ENCODE measurements at regions not wholly inside any gene's neighbourhood (a gene's known extent, or its start where the extent isn't known, plus 50 kb on each side); places are given as distances from the start of the nearest gene placed in this dataset.

DNA sequence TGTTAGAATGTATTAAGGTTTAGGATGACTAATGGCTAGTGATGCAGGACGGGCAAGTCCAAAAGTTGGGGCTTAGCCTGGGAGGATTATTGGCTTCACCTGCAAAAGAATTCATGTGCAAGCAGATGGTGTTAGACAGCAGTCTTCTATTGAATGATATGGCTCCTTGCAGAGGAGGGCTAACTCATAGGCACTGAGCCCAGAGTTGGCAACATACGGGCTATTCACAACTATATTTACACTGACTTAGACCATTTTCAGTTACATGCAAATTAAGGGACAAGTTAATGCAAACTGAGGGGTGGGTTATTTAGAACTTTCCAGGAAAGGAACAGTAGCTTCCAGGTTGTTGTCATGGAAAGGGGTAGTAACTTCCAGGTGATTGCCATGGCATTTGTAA, 1017.1 kb upstream of the EEF2KMT start:
- H2AFZ ChIP-seq (ENCODE audit: low read depth, low read length), result no peak overlapping the region
- no peaks in the 10 kb centered on the region for H4K20me1 ChIP-seq (ENCODE audit: insufficient read depth, low read length)
- H3K4me3 ChIP-seq (ENCODE audit: low read length), result no peak overlapping the region
- H3K36me3 ChIP-seq (replicated peaks; ENCODE audit: low read depth, low read length), result no peaks in the 10 kb centered on the region
- no peak for TF ChIP-seq EZH2phosphoT487 (IDR thresholded peaks at IDR 0.05; ENCODE audit: low read depth)
- H3K9ac ChIP-seq (ENCODE audit: low read length), result no peak overlapping the region
- no peaks in the 10 kb centered on the region for H3K9me3 ChIP-seq (ENCODE audit: insufficient read depth, low read length)
- no peaks in the 10 kb centered on the region for H3K4me1 ChIP-seq (ENCODE audit: low read length)
- no peaks in the 10 kb centered on the region for H3K79me2 ChIP-seq (ENCODE audit: low read length)
- H3K27ac ChIP-seq (ENCODE audit: low read length), result no peak overlapping the region
- H3K27me3 ChIP-seq (ENCODE audit: low read depth, low read length), result no peaks in the 10 kb centered on the region
- H3K4me2 ChIP-seq (ENCODE audit: low read length), result no peak overlapping the region

DNA sequence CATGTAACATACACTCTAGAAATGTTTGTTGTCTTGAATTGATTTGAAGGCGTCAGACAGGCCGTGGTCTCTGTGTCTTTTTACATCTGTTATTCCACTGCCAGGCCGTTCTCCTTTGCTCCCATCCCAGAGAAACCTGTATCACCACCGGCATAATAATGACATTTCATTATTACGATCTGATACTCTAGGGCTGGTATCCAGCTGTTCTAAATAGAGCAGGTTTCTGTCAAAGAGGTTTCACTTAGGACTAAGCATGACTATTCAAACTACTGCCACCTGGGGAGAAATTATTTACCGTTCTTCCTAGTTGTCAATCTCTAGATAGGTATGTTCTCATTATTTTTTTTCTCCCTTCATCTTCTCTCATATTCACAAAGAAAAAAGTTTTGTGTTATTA, 1016.2 kb upstream of the EEF2KMT start:
- Histone ChIP-seq H3K4me2 (ENCODE audit: low read length) (no peak overlapping the region), H3K27ac (ENCODE audit: low read length) (no peak overlapping the region), H3K4me3 (ENCODE audit: low read length) (no peak overlapping the region), H3K9ac (ENCODE audit: low read length) (no peak overlapping the region), H3K9me3 (ENCODE audit: insufficient read depth, low read length) (no peaks in the 10 kb centered on the region), H3K27me3 (ENCODE audit: low read depth, low read length) (no peaks in the 10 kb centered on the region), H4K20me1 (ENCODE audit: insufficient read depth, low read length) (no peaks in the 10 kb centered on the region), H3K79me2 (ENCODE audit: low read length) (no peaks in the 10 kb centered on the region), H3K36me3 (replicated peaks; ENCODE audit: low read depth, low read length) (no peaks in the 10 kb centered on the region), H2AFZ (ENCODE audit: low read depth, low read length) (no peak overlapping the region), H3K4me1 (ENCODE audit: low read length) (no peaks in the 10 kb centered on the region)
- TF ChIP-seq EZH2phosphoT487 (IDR thresholded peaks at IDR 0.05; ENCODE audit: low read depth), result no peak
- TF ChIP-seq, protein P1, sequence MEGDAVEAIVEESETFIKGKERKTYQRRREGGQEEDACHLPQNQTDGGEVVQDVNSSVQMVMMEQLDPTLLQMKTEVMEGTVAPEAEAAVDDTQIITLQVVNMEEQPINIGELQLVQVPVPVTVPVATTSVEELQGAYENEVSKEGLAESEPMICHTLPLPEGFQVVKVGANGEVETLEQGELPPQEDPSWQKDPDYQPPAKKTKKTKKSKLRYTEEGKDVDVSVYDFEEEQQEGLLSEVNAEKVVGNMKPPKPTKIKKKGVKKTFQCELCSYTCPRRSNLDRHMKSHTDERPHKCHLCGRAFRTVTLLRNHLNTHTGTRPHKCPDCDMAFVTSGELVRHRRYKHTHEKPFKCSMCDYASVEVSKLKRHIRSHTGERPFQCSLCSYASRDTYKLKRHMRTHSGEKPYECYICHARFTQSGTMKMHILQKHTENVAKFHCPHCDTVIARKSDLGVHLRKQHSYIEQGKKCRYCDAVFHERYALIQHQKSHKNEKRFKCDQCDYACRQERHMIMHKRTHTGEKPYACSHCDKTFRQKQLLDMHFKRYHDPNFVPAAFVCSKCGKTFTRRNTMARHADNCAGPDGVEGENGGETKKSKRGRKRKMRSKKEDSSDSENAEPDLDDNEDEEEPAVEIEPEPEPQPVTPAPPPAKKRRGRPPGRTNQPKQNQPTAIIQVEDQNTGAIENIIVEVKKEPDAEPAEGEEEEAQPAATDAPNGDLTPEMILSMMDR (IDR thresholded peaks at IDR 0.05; ENCODE audit: low read depth, low read length), result no peak

DNA sequence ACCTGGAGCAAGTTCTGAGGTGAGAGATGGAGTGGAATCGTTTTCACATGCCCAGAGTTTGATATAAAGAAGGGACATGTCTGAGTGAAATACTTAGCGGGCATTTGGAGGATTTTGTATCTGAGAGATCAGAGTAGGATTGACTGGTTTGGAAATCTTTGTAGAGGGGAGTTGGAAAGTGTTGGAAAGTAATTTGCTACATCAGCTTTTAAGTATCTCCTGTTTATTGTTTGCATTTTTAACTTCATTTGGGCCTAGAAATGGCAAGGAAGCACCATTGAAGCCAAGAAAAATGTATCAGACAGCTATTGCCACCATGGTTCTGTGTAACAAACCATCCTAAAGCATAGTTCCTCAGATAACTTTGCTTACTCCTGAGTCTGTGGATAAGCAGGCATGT, 1015.1 kb upstream of the EEF2KMT start:
- H3K9me3 ChIP-seq (ENCODE audit: insufficient read depth, low read length), result no peaks in the 10 kb centered on the region
- H3K4me3 ChIP-seq (ENCODE audit: low read length), result no peak overlapping the region
- no peaks in the 10 kb centered on the region for H4K20me1 ChIP-seq (ENCODE audit: insufficient read depth, low read length)
- H3K27me3 ChIP-seq (ENCODE audit: low read depth, low read length), result no peaks in the 10 kb centered on the region
- no peaks in the 10 kb centered on the region for H3K36me3 ChIP-seq (replicated peaks; ENCODE audit: low read depth, low read length)
- H3K79me2 ChIP-seq (ENCODE audit: low read length), result no peaks in the 10 kb centered on the region
- H3K9ac ChIP-seq (ENCODE audit: low read length), result no peak overlapping the region
- no peak overlapping the region for H3K27ac ChIP-seq (ENCODE audit: low read length)
- TF ChIP-seq, protein P1 (IDR thresholded peaks at IDR 0.05; ENCODE audit: low read depth, low read length), result no peak
- TF ChIP-seq EZH2phosphoT487 (IDR thresholded peaks at IDR 0.05; ENCODE audit: low read depth), result no peak
- H3K4me2 ChIP-seq (ENCODE audit: low read length), result no peak overlapping the region
- no peaks in the 10 kb centered on the region for H3K4me1 ChIP-seq (ENCODE audit: low read length)
- no peak overlapping the region for H2AFZ ChIP-seq (ENCODE audit: low read depth, low read length)

DNA sequence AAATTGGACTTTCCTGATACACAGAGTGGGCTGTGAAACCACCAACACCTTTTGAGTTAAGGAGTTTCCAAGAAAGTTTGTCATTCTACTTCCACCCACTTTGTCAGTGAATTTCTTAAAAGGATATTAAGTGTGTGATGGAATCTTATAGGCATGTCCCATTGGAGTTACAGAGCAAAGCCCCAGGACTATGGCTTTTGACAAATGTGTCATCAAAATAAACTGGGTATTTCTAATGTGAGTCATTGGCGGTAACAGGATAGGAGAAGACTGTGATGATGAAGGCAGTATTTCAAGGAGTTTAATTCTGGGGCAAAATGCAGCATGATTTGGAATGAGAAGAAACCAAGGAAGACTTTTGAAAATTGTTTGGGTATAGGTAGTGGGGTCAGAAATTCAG, 1013.8 kb upstream of the EEF2KMT start:
- H4K20me1 ChIP-seq (ENCODE audit: insufficient read depth, low read length), result no peaks in the 10 kb centered on the region
- H3K4me1 ChIP-seq (ENCODE audit: low read length), result no peaks in the 10 kb centered on the region
- TF ChIP-seq, protein P1 (IDR thresholded peaks at IDR 0.05; ENCODE audit: low read depth, low read length), result no peak
- no peak for TF ChIP-seq EZH2phosphoT487 (IDR thresholded peaks at IDR 0.05; ENCODE audit: low read depth)

DNA sequence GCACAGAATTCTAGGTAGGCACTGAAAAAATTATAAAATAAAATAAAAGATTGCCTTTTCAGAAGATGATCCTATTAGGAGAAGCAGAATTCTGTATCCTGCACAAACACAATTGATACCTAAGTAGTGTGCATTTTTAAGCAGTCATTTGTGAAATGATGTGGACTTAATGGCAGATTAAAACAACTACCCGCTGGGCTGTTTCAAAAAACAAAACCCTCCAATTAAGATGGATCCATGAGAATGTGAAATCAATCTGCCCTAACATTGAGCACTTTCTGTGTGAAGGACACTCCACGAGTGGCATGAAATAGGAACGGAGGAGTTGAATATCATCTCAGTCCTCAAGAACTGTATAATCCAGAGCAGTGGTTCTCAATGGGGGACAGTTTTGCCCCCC, 1012.8 kb upstream of the EEF2KMT start:
- TF ChIP-seq EZH2phosphoT487 (IDR thresholded peaks at IDR 0.05; ENCODE audit: low read depth), result no peak
- TF ChIP-seq, protein P1 (IDR thresholded peaks at IDR 0.05; ENCODE audit: low read depth, low read length), result no peak
- Histone ChIP-seq H3K4me1 (ENCODE audit: low read length) (no peaks in the 10 kb centered on the region), H3K27me3 (ENCODE audit: low read depth, low read length) (no peaks in the 10 kb centered on the region), H2AFZ (ENCODE audit: low read depth, low read length) (no peak overlapping the region), H3K4me2 (ENCODE audit: low read length) (no peak overlapping the region), H3K27ac (ENCODE audit: low read length) (no peak overlapping the region), H3K79me2 (ENCODE audit: low read length) (no peaks in the 10 kb centered on the region), H4K20me1 (ENCODE audit: insufficient read depth, low read length) (no peaks in the 10 kb centered on the region), H3K9ac (ENCODE audit: low read length) (no peak overlapping the region), H3K36me3 (replicated peaks; ENCODE audit: low read depth, low read length) (no peaks in the 10 kb centered on the region), H3K4me3 (ENCODE audit: low read length) (no peak overlapping the region), H3K9me3 (ENCODE audit: insufficient read depth, low read length) (no peaks in the 10 kb centered on the region)

More for the DNA sequence above, 1013.8 kb upstream of the EEF2KMT start:
- Histone ChIP-seq H3K9ac (ENCODE audit: low read length) (no peak overlapping the region), H3K79me2 (ENCODE audit: low read length) (no peaks in the 10 kb centered on the region), H3K9me3 (ENCODE audit: insufficient read depth, low read length) (no peaks in the 10 kb centered on the region), H3K4me3 (ENCODE audit: low read length) (no peak overlapping the region), H2AFZ (ENCODE audit: low read depth, low read length) (no peak overlapping the region), H3K4me2 (ENCODE audit: low read length) (no peak overlapping the region), H3K36me3 (replicated peaks; ENCODE audit: low read depth, low read length) (no peaks in the 10 kb centered on the region), H3K27me3 (ENCODE audit: low read depth, low read length) (no peaks in the 10 kb centered on the region), H3K27ac (ENCODE audit: low read length) (no peak overlapping the region)
